OCI-LY7 (cell line): ENCODE measurements at regions not wholly inside any gene's neighbourhood (a gene's known extent, or its start where the extent isn't known, plus 50 kb on each side); places are given as distances from the start of the nearest gene placed in this dataset.

Source experiments
- BruUV-seq: library from RNA; stranded (reverse); fragments of 400-500 nt; replicated peaks from 2 replicates; lab custom pipeline; 2021; lab: Mats Ljungman, UMichigan
- CTCF ChIA-PET: fragments of 300-600 bp; sonication (Branson Sonifier 250); formaldehyde crosslinking; loops from one replicate; lab custom pipeline; 2022; ENCODE audit warnings: antibody characterized with exemption; ENCODE audit not compliant: unreplicated experiment; lab: Charles Lee
- POLR2A ChIA-PET: fragments of 300-600 bp; sonication (Branson Sonifier 250); formaldehyde crosslinking; loops from one replicate; lab custom pipeline; 2022; ENCODE audit warnings: antibody characterized with exemption; lab: Charles Lee
- DNase-seq: peaks from one replicate; pipeline ENCODE4 v3.0.0-alpha.2; 2015; ENCODE audit warnings: low spot score
- H2AFZ ChIP-seq: fragments of 200-600 bp; sonication (generic), shearing (Covaris generic); 2 replicates; pipeline ENCODE4 v1.6.1; 2014; ENCODE audit warnings: mild to moderate bottlenecking, antibody characterized with exemption, low read length, moderate library complexity
- H3K27ac ChIP-seq: fragments of 200-600 bp; sonication (generic); 2 replicates; pipeline ENCODE4 v1.5.1; 2014; ENCODE audit warnings: mixed run types, low read depth, mild to moderate bottlenecking, moderate library complexity, low read length, inconsistent platforms; ENCODE audit not compliant: poor library complexity, severe bottlenecking
- H3K36me3 ChIP-seq: fragments of 200-600 bp; sonication (generic); 2 replicates; pipeline ENCODE4 v1.6.1; 2014; ENCODE audit warnings: mild to moderate bottlenecking, antibody characterized with exemption, low read length, moderate library complexity, mixed read lengths; ENCODE audit not compliant: insufficient read depth
- H3K4me1 ChIP-seq: fragments of 200-600 bp; sonication (generic); 2 replicates; pipeline ENCODE4 v1.5.1; 2014; ENCODE audit warnings: mild to moderate bottlenecking, low read length; ENCODE audit not compliant: insufficient read depth, poor library complexity, severe bottlenecking
- H3K4me2 ChIP-seq: fragments of 200-600 bp; sonication (generic); 2 replicates; pipeline ENCODE4 v1.6.1; 2014; ENCODE audit warnings: mild to moderate bottlenecking, low read length
- H3K4me3 ChIP-seq: fragments of 200-600 bp; sonication (generic); 2 replicates; pipeline ENCODE4 v1.5.1; 2014; ENCODE audit warnings: mild to moderate bottlenecking, low read depth, low read length; ENCODE audit not compliant: poor library complexity, severe bottlenecking
- H3K79me2 ChIP-seq: fragments of 200-600 bp; sonication (generic); 2 replicates; pipeline ENCODE4 v1.6.1; 2016; ENCODE audit warnings: low read depth, mild to moderate bottlenecking, low read length, moderate library complexity, mixed read lengths; ENCODE audit not compliant: insufficient read depth
- H3K9me2 ChIP-seq: fragments of 200-600 bp; sonication (generic); 2 replicates; pipeline ENCODE4 v1.6.1; 2016; ENCODE audit warnings: mild to moderate bottlenecking, low read length, mixed read lengths; ENCODE audit not compliant: insufficient read depth
- H3K9me3 ChIP-seq: fragments of 200-600 bp; sonication (generic); 2 replicates; pipeline ENCODE4 v1.6.1; 2014; ENCODE audit warnings: mild to moderate bottlenecking, mixed run types, low read length, mixed read lengths
- H4K20me1 ChIP-seq: fragments of 200-600 bp; sonication (generic); 2 replicates; pipeline ENCODE4 v1.6.1; 2014; ENCODE audit warnings: mild to moderate bottlenecking, antibody characterized with exemption, low read length, moderate library complexity, mixed read lengths; ENCODE audit not compliant: insufficient read depth
- CTCF ChIP-seq: fragments of 200-600 bp; sonication (generic); conservative IDR thresholded peaks from 2 replicates; pipeline ENCODE4 v1.5.1; 2014; ENCODE audit warnings: mild to moderate bottlenecking, antibody characterized with exemption, low read length, moderate library complexity, mixed read lengths
- EZH2phosphoT487 ChIP-seq: fragments of 200-600 bp; sonication (generic); IDR thresholded peaks from 2 replicates; pipeline ENCODE4 v1.6.1; 2018; ENCODE audit warnings: low read depth, borderline replicate concordance, mild to moderate bottlenecking, mixed run types, antibody characterized with exemption, low read length, moderate library complexity, mixed read lengths
- intact Hi-C: fragments of 100-400 bp; cut with micrococcal nuclease; formaldehyde crosslinking; loops from one replicate; pipeline ENCODE4 v1.10.0; 2022; ENCODE audit not compliant: unreplicated experiment

GRCh38 chr13:89816404-89816803 is 1531.1 kb upstream of the MIR17HG start:
- no peaks in the 10 kb centered on the region for H3K79me2 ChIP-seq
- H2AFZ ChIP-seq: no peak overlapping the region
- no peak overlapping the region for H3K27ac ChIP-seq
- POLR2A ChIA-PET: interaction anchor here (0.7 kb wide), 1 partner anchor 474 kb away, joined by 3 read pairs; no protein-coding TSS in a partner anchor
- H3K36me3 ChIP-seq: no peaks in the 10 kb centered on the region
- H4K20me1 ChIP-seq: no peaks in the 10 kb centered on the region
- BruUV-seq: no TSS peak
- CTCF ChIA-PET: no interaction called here
- DNase-seq: no peak
- intact Hi-C loops: no loop called here
- no peaks in the 10 kb centered on the region for H3K4me1 ChIP-seq
- no peak for TF ChIP-seq CTCF
- TF ChIP-seq EZH2phosphoT487: no peak
- H3K9me2 ChIP-seq: no peaks in the 10 kb centered on the region
- H3K4me3 ChIP-seq: no peak overlapping the region
- H3K4me2 ChIP-seq: no peak overlapping the region
- peaks cover 17% of the 10 kb centered on the region; the same call in 1 of the 2 replicates for H3K9me3 ChIP-seq

GRCh38 chr13:89822467-89822866 is 1525.0 kb upstream of the MIR17HG start:
- Histone ChIP-seq H3K4me2 (no peak overlapping the region), H3K9me2 (no peaks in the 10 kb centered on the region), H3K4me1 (no peaks in the 10 kb centered on the region), H3K9me3 (no peaks in the 10 kb centered on the region), H4K20me1 (no peaks in the 10 kb centered on the region), H3K4me3 (no peak overlapping the region), H3K79me2 (no peaks in the 10 kb centered on the region), H2AFZ (no peak overlapping the region), H3K27ac (no peak overlapping the region), H3K36me3 (no peaks in the 10 kb centered on the region)
- intact Hi-C loops: no loop called here
- no peak for DNase-seq
- ChIA-PET POLR2A (no interaction called here), CTCF (no interaction called here)
- BruUV-seq: no TSS peak
- TF ChIP-seq CTCF: no peak
- TF ChIP-seq EZH2phosphoT487: no peak

GRCh38 chr13:89827552-89827951 is 1519.9 kb upstream of the MIR17HG start:
- BruUV-seq: no TSS peak
- Histone ChIP-seq H3K4me2 (no peak overlapping the region), H3K4me1 (no peaks in the 10 kb centered on the region), H3K9me3 (0 out of 2 replicates have a peak, but pooled peaks cover 3% of the 10 kb centered on the region), H3K27ac (no peak overlapping the region), H4K20me1 (no peaks in the 10 kb centered on the region), H3K4me3 (no peak overlapping the region), H3K79me2 (no peaks in the 10 kb centered on the region), H3K9me2 (no peaks in the 10 kb centered on the region), H3K36me3 (no peaks in the 10 kb centered on the region), H2AFZ (no peak overlapping the region)
- POLR2A ChIA-PET: interaction anchor here (0.5 kb wide), 1 partner anchor 1050 kb away, joined by 3 read pairs; no protein-coding TSS in a partner anchor
- no peak for DNase-seq
- CTCF ChIA-PET: no interaction called here
- intact Hi-C loops: no loop called here
- TF ChIP-seq CTCF (no peak), EZH2phosphoT487 (no peak)
